Activated T-helper 2 cell treated with anti-CD3 and anti-CD28 coated beads, Interferon-gamma antibody, Interleukin-2, Interleukin-4, amounts not matched to agents 10 μg/mL and 5 μg/mL and 100 μg/mL, durations not matched to agents 14 hours and 24 hours and 36 hours (primary cell): ENCODE measurements at regions not wholly inside any gene's neighbourhood (a gene's known extent, or its start where the extent isn't known, plus 50 kb on each side); places are given as distances from the start of the nearest gene placed in this dataset.

ENCODE experiments used
- DNase-seq: peaks from one replicate; pipeline ENCODE4 v3.0.0; 2021; ENCODE audit warnings: low spot score
- H3K27ac Mint-ChIP-seq: one replicate; pipeline ENCODE4 v1.8.0; 2021; ENCODE audit warnings: mixed read lengths
- H3K27me3 Mint-ChIP-seq: one replicate; pipeline ENCODE4 v1.8.0; 2021; ENCODE audit warnings: low read depth, mixed read lengths
- H3K36me3 Mint-ChIP-seq: one replicate; pipeline ENCODE4 v1.8.0; 2021; ENCODE audit warnings: low read depth, mixed read lengths
- H3K4me1 Mint-ChIP-seq: one replicate; pipeline ENCODE4 v1.8.0; 2021; ENCODE audit warnings: low read depth, mixed read lengths
- H3K4me3 Mint-ChIP-seq: one replicate; pipeline ENCODE4 v1.8.0; 2021; ENCODE audit warnings: low read depth, mild to moderate bottlenecking, moderate library complexity, mixed read lengths
- H3K9me3 Mint-ChIP-seq: one replicate; pipeline ENCODE4 v1.8.0; 2021; ENCODE audit warnings: mixed read lengths
- intact Hi-C: fragments of 100-400 bp; cut with micrococcal nuclease; formaldehyde crosslinking; loops from one replicate; pipeline ENCODE4 v1.15.1; 2023

GRCh38 chr20:41894255-41894963, 276.2 kb upstream of the CHD6 start:
- Mint-ChIP-seq H3K4me1 (no peaks in the 10 kb centered on the region), H3K9me3 (no peaks in the 10 kb centered on the region), H3K27ac (no peak overlapping the region), H3K36me3 (no peaks in the 10 kb centered on the region), H3K27me3 (no peaks in the 10 kb centered on the region), H3K4me3 (no peak overlapping the region)
- intact Hi-C loops: no loop called here
- no peak for DNase-seq

- H3K4me1 Mint-ChIP-seq: no peaks in the 10 kb centered on the region
- H3K27ac Mint-ChIP-seq: no peak overlapping the region
- H3K27me3 Mint-ChIP-seq: no peaks in the 10 kb centered on the region
- H3K36me3 Mint-ChIP-seq: no peaks in the 10 kb centered on the region
- no peak for DNase-seq
- intact Hi-C loops: no loop called here
- H3K9me3 Mint-ChIP-seq: no peaks in the 10 kb centered on the region
- H3K4me3 Mint-ChIP-seq: no peak overlapping the region
These were observed 273.9 kb upstream of the CHD6 start for GRCh38 chr20:41892031-41892430.

DNA sequence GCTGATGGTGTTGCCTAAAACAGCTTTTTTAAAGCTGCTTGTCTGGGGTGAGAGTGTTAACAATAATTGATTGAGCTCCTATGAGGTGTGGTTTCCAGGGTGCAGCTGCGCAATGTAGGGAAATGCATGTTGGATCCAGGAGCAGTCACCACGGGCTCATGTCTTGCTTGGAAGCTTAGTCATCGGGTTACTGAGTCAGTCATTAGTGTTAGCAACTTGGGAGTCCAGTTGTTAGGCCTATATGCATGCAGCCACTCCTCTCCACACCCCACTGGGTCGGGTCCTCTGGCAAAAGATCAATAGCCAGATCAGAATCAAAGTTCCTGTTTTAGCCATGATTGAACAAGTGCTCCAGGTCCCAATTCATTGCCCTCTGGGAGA, 271.7 kb upstream of the CHD6 start:
- no peaks in the 10 kb centered on the region for H3K27me3 Mint-ChIP-seq
- no peaks in the 10 kb centered on the region for H3K4me1 Mint-ChIP-seq
- intact Hi-C loops: no loop called here
- no peaks in the 10 kb centered on the region for H3K9me3 Mint-ChIP-seq
- DNase-seq: no peak
- no peak overlapping the region for H3K4me3 Mint-ChIP-seq
- no peaks in the 10 kb centered on the region for H3K36me3 Mint-ChIP-seq
- no peak overlapping the region for H3K27ac Mint-ChIP-seq

DNA sequence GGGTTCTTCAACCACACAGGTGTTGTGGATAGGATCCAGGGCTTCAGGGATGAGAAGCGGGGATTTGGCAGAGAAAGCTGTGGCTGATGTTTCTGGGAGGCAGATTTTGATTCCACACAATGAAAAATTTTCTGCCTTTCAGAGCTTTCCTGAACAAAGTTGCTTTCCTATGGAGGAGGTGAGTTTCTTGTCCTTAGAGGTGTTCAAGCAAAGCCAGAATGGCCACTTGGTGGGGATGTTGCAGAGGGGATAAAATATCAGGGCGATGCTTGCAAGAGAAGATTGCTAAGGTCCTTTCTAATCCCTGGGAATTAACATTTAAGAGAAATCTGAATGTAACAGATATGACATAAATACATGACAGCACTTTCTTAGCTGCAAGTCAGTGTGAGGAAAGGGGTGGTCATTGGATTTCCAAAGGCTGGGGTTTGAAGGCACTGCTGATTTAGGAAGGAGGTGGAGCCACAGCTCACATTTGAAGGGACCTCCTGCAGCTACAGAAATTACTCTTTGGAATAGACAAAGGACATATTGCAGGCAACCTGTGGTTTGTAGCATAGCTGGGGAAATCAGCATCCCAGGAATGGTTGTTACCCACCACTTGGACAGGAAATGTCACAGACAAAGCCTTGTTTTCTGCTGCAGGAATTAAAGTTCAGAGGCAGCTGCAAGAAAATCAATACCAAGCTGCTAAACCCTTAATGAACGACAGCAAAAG, 271.1 kb upstream of the CHD6 start:
- no peak overlapping the region for H3K27ac Mint-ChIP-seq
- H3K36me3 Mint-ChIP-seq: no peaks in the 10 kb centered on the region
- no peaks in the 10 kb centered on the region for H3K4me1 Mint-ChIP-seq
- intact Hi-C loops: no loop called here
- no peaks in the 10 kb centered on the region for H3K9me3 Mint-ChIP-seq
- H3K27me3 Mint-ChIP-seq: no peaks in the 10 kb centered on the region
- no peak overlapping the region for H3K4me3 Mint-ChIP-seq
- DNase-seq: no peak

GRCh38 chr20:41888434-41888833, 270.3 kb upstream of the CHD6 start:
- H3K36me3 Mint-ChIP-seq: no peaks in the 10 kb centered on the region
- intact Hi-C loops: no loop called here
- no peak for DNase-seq
- H3K27ac Mint-ChIP-seq: no peak overlapping the region
- no peaks in the 10 kb centered on the region for H3K27me3 Mint-ChIP-seq
- H3K4me1 Mint-ChIP-seq: no peaks in the 10 kb centered on the region
- H3K4me3 Mint-ChIP-seq: no peak overlapping the region
- no peaks in the 10 kb centered on the region for H3K9me3 Mint-ChIP-seq

DNA sequence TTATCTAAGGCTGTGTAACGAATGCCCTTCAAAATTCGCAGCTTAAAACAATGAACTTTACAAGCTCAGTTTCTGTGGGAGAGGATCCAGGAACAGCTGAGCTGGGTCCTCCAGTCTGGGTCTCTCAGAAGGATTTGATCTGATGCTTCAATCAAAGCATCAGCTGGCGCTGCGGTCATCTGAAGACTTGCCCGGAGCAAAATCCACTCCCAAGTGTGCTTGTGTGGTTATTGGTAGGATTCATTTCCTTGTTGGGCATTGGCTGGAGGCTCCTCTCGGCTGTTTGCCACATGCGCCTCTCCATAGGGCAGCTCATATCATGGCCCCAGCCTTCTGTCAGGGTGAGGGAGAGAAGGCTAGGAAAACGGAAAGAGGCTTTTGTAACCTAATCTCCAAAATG, 269.3 kb upstream of the CHD6 start:
- no peak for DNase-seq
- H3K4me1 Mint-ChIP-seq: no peaks in the 10 kb centered on the region
- intact Hi-C loops: no loop called here

GRCh38 chr20:41881466-41882046, 263.4 kb upstream of the CHD6 start:
- H3K27ac Mint-ChIP-seq: no peak overlapping the region
- no peak for DNase-seq
- no peaks in the 10 kb centered on the region for H3K4me1 Mint-ChIP-seq
- H3K9me3 Mint-ChIP-seq: no peaks in the 10 kb centered on the region
- no peaks in the 10 kb centered on the region for H3K27me3 Mint-ChIP-seq
- no peak overlapping the region for H3K4me3 Mint-ChIP-seq
- H3K36me3 Mint-ChIP-seq: no peaks in the 10 kb centered on the region
- intact Hi-C loops: no loop called here

More for the DNA sequence above, 269.3 kb upstream of the CHD6 start:
- H3K36me3 Mint-ChIP-seq: no peaks in the 10 kb centered on the region
- H3K4me3 Mint-ChIP-seq: no peak overlapping the region
- no peaks in the 10 kb centered on the region for H3K9me3 Mint-ChIP-seq
- H3K27me3 Mint-ChIP-seq: no peaks in the 10 kb centered on the region
- no peak overlapping the region for H3K27ac Mint-ChIP-seq

GRCh38 chr20:41879123-41879522, 260.9 kb upstream of the CHD6 start:
- no peaks in the 10 kb centered on the region for H3K9me3 Mint-ChIP-seq
- no peaks in the 10 kb centered on the region for H3K4me1 Mint-ChIP-seq
- H3K27me3 Mint-ChIP-seq: no peaks in the 10 kb centered on the region
- H3K27ac Mint-ChIP-seq: no peak overlapping the region
- H3K4me3 Mint-ChIP-seq: no peak overlapping the region
- no peaks in the 10 kb centered on the region for H3K36me3 Mint-ChIP-seq
- no peak for DNase-seq
- intact Hi-C loops: no loop called here

DNA sequence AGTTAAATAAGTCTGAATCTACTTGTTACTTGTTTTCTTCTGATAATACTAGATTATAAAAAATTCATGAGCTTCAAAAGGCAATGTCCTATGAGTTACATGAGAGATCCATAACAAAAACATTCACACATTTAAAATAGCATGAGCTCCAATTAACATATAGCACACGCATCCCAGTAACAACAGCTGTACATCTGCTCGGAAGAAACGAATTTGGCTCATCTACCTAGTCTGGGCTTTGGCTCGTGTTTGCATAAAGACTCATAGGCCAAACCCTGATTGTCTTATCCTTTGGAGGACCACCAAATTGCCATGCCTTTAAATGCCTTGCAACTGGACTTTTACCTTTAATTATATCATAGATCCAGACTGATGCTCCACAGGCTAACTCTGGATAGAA, 259.7 kb upstream of the CHD6 start:
- H3K36me3 Mint-ChIP-seq: no peaks in the 10 kb centered on the region
- no peak overlapping the region for H3K27ac Mint-ChIP-seq
- no peaks in the 10 kb centered on the region for H3K9me3 Mint-ChIP-seq
- no peaks in the 10 kb centered on the region for H3K27me3 Mint-ChIP-seq
- H3K4me3 Mint-ChIP-seq: no peak overlapping the region
- H3K4me1 Mint-ChIP-seq: no peaks in the 10 kb centered on the region
- DNase-seq: no peak
- intact Hi-C loops: no loop called here

DNA sequence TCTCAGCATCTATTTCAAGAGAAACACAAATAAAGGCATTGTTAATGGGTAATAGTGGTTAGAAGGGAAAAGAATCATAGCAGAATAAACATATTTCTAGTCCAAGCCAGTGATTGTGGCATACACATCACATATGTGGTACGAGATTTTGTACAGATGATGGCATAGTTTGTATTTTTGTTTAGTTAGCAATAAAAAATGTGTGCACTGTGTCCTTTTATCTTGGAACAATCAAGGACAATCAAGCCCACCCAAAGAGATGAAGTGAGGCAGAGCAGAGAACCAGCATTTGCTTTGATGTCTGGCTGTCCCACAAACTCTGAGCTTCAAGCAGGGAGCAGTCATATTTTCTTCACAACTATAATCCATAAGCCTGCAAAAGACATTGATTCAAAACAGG, 256.5 kb upstream of the CHD6 start:
- no peak overlapping the region for H3K4me3 Mint-ChIP-seq
- no peaks in the 10 kb centered on the region for H3K9me3 Mint-ChIP-seq
- no peak overlapping the region for H3K27ac Mint-ChIP-seq
- no peaks in the 10 kb centered on the region for H3K27me3 Mint-ChIP-seq
- intact Hi-C loops: no loop called here
- H3K4me1 Mint-ChIP-seq: no peaks in the 10 kb centered on the region
- DNase-seq: no peak
- H3K36me3 Mint-ChIP-seq: no peaks in the 10 kb centered on the region

DNA sequence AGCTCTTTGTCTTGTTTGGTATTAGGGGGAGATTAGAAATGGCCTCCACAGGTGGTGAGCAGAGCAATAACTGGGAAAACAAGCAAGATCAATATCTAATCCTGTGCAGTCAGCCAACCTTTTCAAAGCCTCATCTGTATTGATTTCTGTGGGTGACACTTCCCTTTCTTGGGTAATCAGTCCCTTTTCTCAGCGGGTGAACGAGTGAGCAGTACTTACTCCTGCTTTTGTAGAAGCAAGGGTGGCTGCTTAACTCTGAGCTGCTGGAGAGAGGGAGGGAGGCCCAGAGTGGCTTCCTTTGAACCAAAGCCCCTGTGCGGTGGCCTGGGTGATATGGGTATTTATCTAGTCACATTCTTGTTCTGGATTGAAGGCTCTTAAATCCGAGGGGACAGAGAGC, 254.8 kb upstream of the CHD6 start:
- intact Hi-C loops: no loop called here
- Mint-ChIP-seq H3K36me3 (no peaks in the 10 kb centered on the region), H3K27me3 (no peaks in the 10 kb centered on the region), H3K9me3 (peaks cover 5% of the 10 kb centered on the region), H3K4me3 (no peak overlapping the region), H3K27ac (no peak overlapping the region), H3K4me1 (no peaks in the 10 kb centered on the region)
- no peak for DNase-seq

DNA sequence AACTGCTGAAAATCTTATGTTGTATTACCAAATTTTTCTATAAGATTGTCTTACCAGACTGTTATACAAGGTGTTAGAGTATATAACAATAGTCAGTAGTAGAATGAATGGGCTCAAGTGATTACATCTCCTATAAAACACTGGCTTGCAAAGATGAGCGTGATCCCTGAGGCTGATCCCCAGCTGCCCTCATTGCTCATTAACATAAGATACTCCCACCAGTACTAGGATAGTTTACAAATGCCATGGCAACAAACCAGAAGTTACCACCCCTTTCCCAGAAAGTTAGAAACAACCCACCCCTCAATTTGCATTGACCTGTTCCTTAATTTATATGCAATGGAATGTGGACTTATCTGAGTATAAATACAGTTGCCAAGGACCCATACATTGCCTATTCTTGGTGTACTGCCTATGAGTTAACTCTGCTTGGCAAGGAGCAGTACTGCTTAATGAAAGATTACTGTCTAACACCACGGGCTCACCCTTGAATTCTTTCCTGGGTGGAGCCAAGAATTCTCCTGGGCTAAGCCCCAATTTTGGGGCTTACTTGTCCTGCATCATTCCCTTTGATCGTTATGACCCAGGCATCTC, 252.8 kb upstream of the CHD6 start:
- H3K36me3 Mint-ChIP-seq: no peaks in the 10 kb centered on the region
- H3K4me3 Mint-ChIP-seq: no peak overlapping the region
- no peaks in the 10 kb centered on the region for H3K27me3 Mint-ChIP-seq
- no peak for DNase-seq
- intact Hi-C loops: no loop called here
- no peaks in the 10 kb centered on the region for H3K4me1 Mint-ChIP-seq
- peaks cover 5% of the 10 kb centered on the region for H3K9me3 Mint-ChIP-seq
- no peak overlapping the region for H3K27ac Mint-ChIP-seq

DNA sequence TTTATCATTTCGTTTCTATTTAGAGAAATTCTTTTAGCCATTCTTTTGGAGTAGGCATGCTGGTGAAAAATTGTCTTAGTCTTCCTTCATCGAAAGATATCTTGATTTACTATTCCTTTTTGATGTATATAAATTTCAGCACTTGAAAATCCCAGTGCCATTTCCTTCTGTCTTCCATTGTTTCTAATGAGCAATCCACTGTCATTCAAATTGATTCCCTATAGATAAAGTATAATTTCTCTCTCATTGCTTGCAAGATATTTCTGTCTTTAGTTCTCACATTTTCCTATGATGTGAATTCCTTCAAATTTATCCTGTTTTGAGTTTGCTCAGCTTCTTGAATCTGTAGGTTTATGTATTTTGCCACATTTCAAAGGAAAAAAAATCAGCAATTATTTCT, 251.1 kb upstream of the CHD6 start:
- Mint-ChIP-seq H3K4me3 (no peak overlapping the region), H3K4me1 (no peaks in the 10 kb centered on the region), H3K27ac (no peak overlapping the region), H3K9me3 (peaks cover 5% of the 10 kb centered on the region), H3K27me3 (no peaks in the 10 kb centered on the region), H3K36me3 (no peaks in the 10 kb centered on the region)
- no peak for DNase-seq
- intact Hi-C loops: no loop called here
